GM13977 (cell line): ENCODE measurements at regions not wholly inside any gene's neighbourhood (a gene's known extent, or its start where the extent isn't known, plus 50 kb on each side); places are given as distances from the start of the nearest gene placed in this dataset.

ENCODE experiments used
- DNase-seq: peaks from one replicate; pipeline ENCODE4 v3.0.0; 2012; ENCODE audit warnings: low spot score
- in situ Hi-C: fragments of 300-500 bp; cut with MboI; formaldehyde crosslinking; loops from one replicate; pipeline ENCODE4 v1.12.0; 2022; ENCODE audit warnings: low sequenced_read_pairs, low pct_unique_long_range_greater_than_20kb, mixed read lengths, inconsistent platforms; ENCODE audit not compliant: unreplicated experiment
- TF ChIP-seq, protein P1 (sequence below): IDR thresholded peaks from 2 replicates; pipeline ENCODE4 v1.5.1; 2012; ENCODE audit warnings: mild to moderate bottlenecking, control low read depth; ENCODE audit not compliant: insufficient read depth; ENCODE audit errors: extremely low read depth, missing control alignments

GRCh38 chr6:4670824-4671409, 105.3 kb upstream of the CDYL start:
- no peak for DNase-seq
- in situ Hi-C loops, result no loop called here
- TF ChIP-seq, protein P1, sequence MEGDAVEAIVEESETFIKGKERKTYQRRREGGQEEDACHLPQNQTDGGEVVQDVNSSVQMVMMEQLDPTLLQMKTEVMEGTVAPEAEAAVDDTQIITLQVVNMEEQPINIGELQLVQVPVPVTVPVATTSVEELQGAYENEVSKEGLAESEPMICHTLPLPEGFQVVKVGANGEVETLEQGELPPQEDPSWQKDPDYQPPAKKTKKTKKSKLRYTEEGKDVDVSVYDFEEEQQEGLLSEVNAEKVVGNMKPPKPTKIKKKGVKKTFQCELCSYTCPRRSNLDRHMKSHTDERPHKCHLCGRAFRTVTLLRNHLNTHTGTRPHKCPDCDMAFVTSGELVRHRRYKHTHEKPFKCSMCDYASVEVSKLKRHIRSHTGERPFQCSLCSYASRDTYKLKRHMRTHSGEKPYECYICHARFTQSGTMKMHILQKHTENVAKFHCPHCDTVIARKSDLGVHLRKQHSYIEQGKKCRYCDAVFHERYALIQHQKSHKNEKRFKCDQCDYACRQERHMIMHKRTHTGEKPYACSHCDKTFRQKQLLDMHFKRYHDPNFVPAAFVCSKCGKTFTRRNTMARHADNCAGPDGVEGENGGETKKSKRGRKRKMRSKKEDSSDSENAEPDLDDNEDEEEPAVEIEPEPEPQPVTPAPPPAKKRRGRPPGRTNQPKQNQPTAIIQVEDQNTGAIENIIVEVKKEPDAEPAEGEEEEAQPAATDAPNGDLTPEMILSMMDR, result no peak

GRCh38 chr6:4670290-4670689, 105.9 kb upstream of the CDYL start:
- in situ Hi-C loops, result no loop called here
- DNase-seq, result no peak
- TF ChIP-seq, protein P1, result no peak

DNA sequence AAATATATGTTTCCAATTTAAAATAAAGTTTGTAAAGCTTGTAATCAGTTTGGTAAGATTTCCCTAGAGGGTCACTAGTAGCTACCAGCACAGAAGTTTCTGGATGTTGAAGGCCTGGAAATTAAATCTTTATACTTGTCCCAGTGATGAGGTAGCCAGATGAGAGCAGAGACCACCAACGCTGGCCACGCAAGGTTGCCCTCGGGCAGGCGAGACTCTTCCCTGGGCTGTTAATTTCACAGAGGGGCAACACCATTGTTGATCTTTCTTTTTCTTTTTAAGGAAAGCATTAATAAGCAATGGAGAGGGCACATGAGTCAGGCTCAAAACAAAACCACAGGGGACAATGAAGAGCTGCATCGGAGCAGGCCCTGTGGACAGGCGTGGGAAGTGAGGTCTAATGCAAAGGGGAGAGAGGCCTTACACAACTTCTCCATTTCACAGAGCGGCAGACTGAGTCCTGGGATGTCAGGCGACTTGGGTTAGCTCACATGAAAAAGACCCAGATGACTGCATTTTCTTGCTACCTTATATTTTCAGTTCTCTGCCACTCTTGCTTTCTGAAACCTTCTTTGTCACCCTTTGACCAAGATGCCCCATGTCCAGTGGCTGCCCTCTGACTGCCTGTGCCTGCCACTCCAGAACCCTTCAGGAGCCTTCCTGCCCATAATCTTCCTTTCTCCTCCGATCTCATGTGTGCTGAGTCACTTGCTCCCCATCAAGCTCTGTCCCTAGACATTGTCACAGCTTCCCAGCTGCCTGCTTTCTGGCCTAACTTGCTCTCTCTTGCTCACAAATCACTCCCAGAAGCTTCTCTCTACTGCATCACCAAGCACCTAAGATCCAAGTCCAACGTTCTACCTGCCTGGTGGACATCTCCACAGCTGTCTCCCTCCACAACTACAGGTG, 107.7 kb upstream of the CDYL start:
- DNase-seq, result no peak
- in situ Hi-C loops, result no loop called here
- TF ChIP-seq, protein P1, result no peak

GRCh38 chr6:4667591-4667990, 108.6 kb upstream of the CDYL start:
- in situ Hi-C loops, result no loop called here
- TF ChIP-seq, protein P1, result no peak
- no peak for DNase-seq

DNA sequence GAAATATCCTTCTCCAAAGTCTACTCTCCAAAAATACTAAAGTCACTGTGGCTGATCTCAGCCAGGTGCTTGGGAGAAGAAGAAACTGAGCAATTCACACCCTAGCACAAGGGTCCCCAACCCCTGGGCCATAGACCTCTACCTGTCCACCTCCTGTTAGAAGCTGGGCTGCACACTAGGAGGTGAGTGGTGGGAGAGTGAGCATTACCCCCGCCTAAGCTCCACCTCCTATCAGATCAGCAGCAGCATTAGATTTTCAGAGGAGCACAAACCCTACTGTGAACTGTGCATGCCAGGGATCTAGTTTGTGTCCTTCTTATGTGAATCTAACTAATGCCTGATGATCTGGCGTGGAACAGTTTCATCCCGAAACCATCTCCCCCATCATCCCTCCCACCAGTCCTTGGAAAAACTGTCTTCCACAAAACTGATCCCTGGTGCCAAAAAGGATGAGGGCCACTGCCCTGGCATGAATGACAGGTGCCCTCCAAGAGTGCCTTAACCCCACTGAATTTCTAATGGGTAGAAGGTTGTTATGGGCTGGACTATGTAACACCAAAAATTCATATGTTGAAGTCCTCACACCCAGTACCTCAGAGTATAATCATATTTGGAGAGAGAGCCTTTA, 109.2 kb upstream of the CDYL start:
- DNase-seq, result no peak
- TF ChIP-seq, protein P1, result no peak
- in situ Hi-C loops, result no loop called here

DNA sequence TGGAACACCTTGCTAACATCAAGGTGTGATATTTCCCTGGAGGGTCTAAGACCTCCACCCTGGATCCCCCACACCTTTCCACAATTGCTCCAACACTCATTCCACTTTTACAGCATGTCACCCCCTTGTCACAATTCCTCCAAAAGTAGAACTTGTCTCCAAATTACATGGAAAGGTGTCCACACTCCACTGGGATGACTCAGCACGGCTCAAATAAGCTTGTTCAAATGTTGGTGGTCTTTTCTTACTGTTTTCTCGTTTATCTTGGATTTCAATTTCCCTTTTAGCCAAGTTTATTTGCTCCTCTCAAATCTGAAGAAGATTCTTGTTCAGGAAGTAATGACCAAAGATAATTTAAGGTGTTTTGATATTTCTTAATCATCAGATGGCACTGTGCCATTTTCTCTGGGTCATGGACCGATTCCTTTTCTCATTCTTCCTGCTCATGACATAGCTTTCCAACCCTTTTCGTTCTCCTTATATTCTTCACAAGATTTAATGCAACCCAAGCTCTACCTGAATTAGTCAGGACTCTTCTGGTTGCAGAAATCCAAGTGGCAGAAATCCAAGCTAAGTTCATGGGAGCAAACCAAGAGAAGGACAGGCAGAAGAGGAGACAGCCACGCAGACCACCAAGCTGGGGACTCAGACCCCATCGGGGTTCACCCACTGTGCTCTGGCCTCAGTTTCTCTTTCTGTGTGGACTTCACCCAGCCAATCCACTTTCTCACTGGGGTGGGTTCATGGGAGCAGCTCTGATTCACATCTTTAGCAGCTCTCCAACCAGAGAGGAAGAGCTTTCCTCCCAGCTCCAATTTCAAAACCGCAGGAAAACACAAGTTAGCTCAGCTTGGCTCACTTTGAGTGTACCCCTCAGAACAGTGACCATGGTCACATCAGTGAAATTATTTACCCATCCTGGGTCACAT, 110.5 kb upstream of the CDYL start:
- in situ Hi-C loops, result no loop called here
- TF ChIP-seq, protein P1, result no peak
- DNase-seq, result no peak
